HG03045 (cell line): ENCODE measurements at regions not wholly inside any gene's neighbourhood (a gene's known extent, or its start where the extent isn't known, plus 50 kb on each side); places are given as distances from the start of the nearest gene placed in this dataset.
"Not testable (repeated sequence)": the region's sequence is repeated elsewhere in the genome, so short reads cannot be mapped to it uniquely, and the experiment has no call there.

ENCODE experiments used
- ATAC-seq: cut with Tn5 transposase; IDR thresholded peaks from one replicate; pipeline ENCODE4 v1.9.1; 2021; ENCODE audit warnings: mild to moderate bottlenecking, moderate library complexity; ENCODE audit not compliant: unreplicated experiment

DNA sequence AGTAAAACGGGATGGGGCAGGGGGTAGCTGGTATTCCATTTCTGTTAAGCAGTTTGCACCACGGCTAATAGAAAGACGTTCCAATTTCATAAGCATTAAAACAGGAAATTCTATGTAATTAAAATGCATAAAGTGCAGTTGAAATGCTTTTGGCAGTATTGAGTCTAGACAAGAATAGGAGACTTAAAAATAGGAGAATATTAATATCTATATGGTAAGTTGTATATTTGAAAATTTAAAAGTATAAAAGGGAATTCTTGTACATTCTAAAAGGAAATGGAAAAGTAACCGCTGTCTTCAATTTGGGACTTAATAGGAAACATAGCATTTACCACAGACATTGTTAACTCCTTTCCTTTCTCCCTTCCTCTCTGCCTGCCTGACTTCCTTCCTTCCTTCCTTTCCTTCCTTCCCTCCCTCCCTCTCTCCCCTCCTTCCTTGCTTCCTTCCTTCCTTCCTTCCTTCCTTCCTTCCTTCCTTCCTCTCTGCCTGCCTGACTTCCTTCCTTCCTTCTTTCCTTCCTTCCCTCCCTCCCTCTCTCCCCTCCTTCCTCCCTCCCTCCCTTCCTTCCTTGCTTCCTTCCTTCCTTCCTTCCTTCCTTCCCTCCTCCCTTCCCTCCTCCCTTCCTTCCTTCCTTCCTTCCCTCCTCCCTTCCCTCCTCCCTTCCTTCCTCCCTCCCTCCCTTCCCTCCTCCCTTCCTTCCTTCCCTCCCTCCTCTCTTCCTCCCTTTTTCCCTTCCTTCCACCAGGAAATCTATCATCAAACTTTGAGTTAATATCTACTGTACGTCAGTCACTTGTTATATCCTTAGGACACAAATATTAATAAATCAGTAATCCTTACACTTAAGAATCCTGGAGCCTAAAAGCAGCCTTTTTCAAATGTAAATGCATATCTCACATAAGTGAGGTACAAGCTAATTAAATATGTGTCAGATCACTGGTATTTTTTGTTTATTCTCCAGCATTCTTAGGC, 1049.3 kb downstream of the GALC start:
- no peak for ATAC-seq

DNA sequence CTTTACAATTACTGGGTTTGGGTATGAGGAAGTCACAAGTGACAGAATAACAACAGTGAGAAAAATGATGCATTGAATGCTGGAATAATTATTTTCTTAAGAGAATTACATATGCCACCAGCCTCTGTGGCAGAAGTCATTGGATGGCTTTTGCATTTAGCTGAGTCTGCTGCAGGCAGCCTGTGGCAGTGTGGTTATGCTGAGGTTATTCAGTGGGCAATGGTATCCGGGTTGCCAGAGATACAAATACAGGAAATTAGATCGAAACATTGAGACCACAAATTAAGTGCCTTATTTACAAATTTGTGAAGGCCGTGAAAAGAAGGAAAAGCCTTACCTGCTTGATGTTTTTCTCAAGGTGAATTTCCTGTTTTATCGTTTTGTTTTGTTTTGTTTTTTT, 1050.0 kb downstream of the GALC start:
- no peak for ATAC-seq

DNA sequence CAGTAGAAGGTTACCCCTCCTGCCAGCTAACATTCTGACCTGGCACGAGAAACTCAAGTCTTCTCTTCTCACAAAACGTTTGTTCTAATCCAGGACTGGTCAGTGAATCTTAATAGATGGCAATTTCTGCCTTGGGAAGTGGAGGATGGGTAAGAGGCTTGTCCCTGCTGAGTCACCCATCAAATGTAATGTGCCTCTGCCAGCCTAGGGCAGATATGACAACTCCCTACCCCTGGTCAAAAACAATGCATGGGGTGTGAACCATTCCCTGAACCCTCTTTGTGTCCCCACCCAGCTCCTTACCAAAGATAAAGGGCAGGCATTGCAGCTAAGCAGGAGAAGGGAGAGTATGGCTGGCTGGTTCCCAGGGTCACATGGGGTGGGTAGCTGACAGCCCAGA, 1052.9 kb downstream of the GALC start:
- no peak for ATAC-seq

DNA sequence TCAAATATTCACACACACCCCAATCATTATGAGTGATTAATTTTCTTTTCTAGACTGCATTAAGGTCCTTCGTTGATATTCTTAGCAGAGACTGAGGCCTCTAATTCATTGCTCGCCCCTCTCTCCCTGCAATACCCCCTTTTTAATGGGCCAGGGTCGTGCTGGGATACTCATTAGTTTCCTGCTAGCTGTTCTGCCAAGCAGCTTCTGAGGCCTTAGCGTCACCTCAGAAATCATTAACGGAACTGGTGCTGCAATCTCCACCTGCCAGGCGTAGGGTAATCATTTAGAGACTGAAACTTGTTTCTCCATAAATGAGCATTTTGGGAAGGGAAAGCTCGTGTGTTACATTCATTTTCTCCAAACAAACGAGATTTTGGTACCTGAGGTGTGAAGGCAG, 1054.7 kb downstream of the GALC start:
- no peak for ATAC-seq

DNA sequence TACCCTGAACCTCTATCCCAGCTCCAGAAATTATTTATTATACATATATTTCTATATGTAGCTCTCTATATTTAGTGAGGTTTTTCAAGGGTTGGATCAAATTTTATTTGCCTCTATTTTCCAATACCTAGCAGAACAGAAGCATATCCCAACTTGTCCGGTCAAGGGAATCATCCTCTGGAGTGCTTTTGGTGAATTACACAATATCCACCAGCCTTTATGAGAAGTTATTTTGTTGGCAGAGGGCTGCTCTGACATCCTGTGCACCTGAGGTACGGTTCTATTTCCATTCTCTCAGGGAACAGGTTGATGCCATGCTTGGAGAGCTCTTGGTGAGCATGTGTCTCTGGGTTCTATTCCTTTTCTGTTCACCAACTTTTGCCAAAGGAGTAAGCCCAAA, 1056.4 kb downstream of the GALC start:
- ATAC-seq = no peak

DNA sequence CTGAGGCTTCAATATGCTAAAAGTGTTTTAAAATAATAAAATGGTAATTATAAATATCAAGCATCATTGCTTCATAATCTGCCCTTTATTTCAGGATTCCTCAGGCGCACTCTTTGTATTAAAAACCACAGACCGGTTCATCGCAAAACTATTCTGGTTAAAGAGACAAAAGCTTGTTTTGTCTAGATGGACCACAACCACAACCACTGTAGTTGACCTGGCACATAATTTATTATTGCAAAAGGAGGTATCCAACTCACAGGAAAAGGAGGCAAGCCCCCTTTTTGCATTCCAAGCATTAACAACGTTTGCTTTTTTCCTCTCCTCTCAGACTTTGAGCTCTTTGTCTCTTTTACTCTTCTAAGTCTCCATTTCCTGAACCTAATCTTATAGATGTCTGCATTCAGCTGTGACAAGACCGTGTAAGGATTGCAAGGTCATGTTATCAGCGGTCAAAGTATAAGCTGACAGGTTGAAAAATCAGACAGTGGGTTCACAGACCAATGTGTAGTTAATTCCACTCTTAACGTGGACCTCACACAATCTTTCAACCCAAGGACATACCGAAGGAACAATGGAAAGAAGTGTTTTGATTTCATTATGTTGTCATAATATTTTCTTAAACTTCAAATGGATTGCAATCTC, 1057.6 kb downstream of the GALC start:
- no peak for ATAC-seq

DNA sequence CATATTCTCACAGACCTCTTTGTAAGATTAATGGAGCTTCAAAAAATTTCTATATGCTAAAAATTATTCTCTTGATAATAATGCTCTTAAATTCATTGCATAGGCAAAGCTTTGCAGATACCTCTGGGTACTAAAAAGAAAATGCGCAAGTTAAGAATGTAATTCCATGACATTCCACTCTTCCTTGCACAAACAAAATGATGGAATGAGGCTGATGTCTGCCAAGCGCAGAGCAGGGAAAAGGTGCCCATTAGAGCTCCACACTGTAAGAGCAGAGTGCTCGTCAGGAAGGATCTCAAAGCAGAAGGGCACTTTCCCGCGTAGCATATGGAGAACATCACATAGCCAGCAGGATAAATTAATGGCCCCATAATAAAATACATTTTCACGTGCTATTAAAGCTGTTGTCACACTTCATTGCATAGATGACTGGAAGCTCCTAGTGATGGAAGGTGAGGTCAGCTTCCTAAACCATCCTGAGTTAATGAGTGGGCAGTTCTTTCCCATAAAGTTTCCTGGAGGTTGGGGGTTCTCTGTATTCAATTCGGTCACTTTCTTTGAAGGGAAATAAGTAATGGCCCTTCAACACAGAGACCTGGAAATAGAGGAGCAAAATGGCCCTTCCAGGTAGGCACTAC, 1058.9 kb downstream of the GALC start:
- no peak for ATAC-seq

DNA sequence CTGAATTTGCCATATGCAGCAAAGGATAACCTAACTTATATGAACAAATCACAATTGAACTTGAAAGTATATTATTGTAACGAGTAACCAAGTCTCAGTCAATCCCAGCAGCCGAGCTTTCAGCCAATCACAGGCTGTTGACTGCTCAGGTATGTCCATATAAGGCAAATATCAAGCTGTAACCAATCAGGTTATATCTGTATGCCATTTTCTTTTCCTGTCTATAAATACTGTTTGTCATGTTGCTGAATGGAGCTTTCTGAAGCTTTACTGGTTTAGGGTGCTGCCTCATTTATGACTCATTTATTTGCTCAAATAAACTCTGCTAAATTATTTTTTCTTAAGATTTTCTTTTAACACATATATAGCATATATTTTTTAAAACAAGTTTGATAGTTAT, 1059.5 kb downstream of the GALC start:
- ATAC-seq = no peak

DNA sequence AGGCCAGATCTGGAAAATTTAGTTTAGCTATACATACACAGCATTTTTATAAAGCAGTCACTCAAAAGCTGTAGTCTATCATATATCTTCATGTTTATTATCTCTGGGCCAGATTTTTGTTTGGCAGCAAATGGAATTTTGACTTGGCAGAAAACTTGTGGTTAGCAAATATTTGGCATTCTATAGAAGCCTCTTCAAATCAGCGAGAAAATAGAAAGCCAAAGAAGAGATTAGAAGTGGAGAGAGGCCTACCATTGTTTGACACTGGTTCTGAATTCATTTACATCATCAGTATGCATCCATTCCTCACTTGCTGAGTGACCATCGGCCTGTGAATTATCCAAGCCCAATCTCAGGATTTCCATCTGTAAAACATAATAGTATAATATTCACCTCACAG, 1077.6 kb downstream of the GALC start:
- no peak for ATAC-seq

DNA sequence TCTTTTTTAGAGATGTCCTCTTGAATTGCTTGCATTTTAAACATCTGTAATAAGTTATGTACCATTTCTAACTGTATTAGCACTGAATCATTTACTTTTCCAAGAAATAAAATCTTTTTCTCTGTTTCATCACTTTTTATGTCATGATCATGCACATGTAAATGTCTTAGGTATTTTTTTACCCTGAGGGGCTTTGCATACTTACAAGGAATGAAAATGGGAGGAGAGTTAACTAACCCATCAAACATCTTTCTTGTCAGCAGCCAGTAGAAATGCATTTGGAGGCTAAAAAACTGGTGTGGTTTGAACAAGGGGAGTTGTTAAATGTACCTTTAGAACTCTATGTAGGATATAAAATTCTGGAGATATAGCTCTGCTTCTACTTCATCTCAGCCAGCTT, 1080.3 kb downstream of the GALC start:
- ATAC-seq = no peak

DNA sequence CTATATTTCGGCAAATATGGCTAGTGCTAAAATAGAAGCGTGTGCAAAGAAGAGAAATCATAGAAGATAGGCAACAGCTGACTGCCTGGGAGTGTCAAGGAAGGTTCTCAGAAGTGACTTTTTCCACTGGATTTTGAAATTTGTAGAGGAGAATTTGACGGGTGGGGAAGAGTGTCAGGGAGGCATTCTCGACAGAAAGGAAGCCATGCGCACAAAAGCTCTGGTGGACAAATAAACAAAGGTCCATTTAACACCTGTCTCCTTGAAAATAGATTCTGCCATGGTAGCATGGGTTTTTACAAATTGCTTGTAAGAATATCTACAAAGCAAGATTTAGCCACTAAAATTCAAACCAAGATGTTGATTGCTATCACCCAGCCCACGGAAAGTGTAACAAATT, 1081.5 kb downstream of the GALC start:
- no peak for ATAC-seq

DNA sequence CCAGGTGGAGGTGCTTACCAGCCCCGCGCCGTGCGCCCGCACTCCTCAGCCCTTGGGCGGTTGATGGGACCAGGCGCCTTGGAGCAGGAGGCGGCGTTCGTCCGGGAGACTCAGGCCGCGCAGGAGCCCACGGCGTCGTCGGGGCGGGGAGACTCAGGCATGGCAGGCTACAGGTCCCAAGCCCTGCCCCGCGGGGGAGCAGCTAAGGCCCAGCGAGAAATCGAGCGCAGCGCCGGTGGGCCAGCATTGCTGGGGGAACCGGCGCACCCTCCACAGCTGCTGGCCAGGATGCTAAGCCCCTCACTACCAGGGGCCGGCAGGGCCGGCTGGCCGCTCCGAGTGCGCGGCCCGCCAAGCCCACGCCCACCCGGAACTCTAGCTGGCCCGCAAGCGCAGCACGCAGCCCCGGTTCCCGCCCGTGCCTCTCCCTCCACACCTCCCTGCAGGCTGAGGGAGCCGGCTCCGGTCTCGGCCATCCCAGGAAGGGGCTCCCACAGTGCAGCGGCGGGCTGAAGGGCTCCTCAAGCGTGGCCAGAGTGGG, 1087.5 kb downstream of the GALC start:
- ATAC-seq = not testable (repeated sequence)

DNA sequence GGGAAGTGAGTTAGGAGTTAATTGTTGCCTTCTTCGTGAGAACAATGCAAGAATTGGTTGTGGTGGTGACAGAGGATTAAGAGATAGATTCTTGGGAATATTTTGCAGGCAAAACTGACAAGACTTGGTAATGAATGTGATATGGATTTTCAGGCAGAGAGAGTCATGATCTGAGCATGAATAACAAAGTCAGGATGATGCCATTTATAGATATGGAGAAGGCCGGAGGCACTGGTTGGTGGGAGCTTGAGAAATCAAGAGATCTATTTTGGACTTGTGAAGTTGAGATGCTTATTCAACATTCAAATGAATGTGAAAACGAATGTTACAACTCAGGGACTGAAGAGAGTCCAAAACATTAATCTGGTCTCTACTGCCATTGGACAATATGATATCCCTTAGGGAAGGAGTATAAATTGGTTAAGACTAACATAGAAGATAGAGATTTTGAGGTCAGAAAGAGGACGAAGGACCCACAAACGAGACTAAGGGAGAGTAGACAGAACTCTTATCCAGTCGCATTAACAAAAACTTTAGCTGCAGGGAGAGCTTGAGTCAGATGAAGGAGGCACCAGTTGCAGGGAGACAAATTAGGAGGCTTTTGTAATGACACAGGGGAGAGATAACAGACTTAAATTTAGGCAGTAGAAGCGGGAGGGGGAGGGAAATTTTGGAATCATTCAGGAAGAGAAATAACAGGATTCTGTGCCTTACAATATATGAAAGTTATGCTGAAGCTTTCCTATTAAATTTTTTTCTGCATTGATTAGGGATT, 1090.6 kb downstream of the GALC start:
- ATAC-seq = no peak

DNA sequence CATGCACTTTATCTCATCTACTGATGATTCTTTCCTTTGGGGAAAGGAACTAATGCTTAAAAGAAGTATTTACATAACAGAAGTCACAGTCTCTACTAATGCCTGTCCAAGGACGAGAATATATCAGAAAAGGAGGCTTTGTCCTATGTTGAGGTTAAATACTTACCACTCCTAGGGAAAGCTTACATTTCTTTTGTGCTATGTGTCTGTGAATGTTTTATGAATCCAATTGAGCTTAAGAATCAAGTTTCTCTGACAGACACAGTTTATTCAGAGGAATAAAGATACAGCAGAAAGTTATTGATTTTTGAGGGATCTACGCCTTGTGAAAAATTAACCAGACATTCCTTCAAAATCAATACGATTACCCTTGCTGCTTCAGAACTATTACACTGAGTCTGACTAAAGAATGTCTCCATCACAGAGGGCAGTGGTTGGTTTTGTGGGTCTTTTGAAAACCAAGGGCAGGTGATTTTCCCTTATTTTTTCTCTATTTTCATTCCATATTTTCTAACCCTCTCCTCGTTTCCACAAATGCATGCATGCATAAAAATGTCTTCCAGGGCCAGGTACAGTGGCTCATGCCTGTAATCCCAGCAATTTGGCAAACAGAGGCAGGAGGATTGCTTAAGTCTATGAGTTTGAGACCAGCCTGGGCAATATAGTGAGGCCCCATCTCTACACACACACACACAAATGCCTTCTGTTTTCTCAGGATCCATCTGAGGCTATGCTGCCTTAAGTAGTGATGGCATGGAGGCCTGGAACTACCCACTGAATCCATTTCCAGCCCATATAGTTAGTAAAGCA, 1095.1 kb downstream of the GALC start:
- no peak for ATAC-seq

DNA sequence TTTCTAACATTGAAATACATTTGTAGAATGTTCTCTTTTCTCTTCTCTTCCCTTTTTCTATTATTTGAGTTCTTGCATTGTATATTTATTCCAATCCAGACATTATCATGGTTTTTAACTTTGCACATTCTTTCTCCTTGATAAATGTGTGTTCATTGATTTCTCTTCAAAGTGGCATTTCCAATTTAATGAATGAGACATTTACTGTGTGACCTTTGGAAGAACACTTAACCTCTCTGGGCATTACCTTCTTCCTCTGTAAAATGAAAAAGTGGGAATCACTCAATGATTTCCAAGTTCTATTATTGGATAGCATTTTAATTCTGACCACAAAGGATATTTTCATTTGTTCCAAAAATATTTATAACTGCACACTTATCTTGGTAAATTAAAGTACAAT, 1095.8 kb downstream of the GALC start:
- ATAC-seq = no peak

DNA sequence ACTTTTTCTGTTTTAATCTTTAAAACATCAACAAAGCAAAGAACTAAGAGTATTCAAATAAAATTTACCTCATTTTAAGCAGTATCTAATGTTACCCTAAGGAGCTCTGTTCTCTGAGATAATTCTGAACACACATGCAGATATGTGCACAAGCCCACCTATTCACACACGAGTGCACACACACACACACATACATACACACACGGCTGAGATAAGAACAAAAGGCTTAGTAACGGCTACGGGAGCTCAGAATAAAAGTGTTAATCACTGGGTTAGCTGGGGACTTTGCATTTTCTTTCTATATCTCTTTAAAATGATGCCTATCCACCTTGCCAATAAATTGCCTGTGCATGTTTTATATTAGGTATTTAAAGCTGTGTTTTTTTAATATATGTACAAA, 1096.3 kb downstream of the GALC start:
- no peak for ATAC-seq

DNA sequence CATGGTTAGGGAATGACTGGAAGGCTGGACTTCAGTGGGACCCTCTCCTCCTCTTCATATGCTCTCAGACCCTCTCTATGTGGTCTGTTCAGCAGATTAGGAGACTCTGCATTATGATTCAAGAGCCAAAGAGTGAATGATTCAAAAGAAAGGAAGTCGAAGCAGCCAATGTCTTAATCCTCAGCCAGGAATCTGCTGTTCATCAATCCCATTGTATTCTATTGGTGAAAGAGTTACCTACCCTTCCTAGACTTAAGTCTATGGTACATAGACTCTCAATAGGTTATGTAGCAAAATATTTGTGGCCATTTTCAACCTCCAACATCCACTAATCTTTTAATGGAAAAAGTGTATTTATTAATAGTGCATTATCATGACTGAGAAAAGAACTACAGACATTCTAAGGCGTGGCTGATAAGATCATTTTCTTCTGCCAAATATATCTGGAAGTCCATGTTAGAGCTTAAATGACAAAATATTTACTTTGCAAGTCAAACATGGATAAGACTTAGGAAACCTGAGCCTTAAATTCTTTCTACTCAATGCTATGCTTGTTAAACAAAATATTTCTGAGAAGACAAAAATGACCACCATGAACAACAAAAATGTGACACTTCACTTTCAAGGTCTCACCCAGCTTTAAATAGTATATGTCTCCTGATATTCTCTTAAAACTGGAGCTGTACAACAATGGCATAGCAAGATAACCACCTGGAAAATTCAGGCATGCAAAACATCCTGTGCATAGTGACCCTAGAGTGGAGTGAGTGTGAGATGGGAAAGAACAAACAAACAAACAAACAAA, 1100.6 kb downstream of the GALC start:
- no peak for ATAC-seq

DNA sequence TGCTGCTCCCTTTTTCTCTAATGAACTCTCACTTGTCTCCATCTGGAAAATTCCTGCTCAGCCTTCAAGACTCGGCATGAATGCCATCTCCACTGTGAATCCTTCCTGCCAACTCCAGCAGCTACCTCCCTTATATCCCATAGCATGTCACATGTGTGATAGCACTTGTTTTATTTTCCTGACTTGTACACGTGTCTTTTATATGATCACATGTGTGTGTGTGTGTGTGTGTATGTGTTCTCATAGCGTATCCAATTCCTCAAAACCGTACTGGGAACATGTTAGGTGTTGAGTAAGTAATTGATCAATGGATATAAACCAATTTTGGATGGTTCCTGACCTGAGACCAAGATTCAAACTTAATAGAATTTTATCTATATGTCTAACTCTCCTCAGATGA, 1107.7 kb downstream of the GALC start:
- ATAC-seq = no peak

DNA sequence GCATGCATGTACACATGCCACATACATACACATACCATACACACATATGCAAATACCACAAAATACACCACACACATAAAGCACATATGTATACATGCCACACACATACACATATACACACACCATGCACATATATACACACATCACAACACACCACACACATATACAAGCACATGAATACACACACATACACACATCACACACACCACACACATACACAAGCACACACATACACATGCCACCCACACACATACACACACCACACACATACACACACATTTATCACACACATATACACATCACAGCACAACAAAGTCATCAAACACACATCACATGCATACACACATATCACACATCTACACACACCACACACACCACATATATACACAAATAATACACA, 1108.5 kb downstream of the GALC start:
- ATAC-seq = no peak
